NOMO-1 (cell line): ENCODE measurements at regions not wholly inside any gene's neighbourhood (a gene's known extent, or its start where the extent isn't known, plus 50 kb on each side); places are given as distances from the start of the nearest gene placed in this dataset.
"Not testable (repeated sequence)": the region's sequence is repeated elsewhere in the genome, so short reads cannot be mapped to it uniquely, and the experiment has no call there.

Source experiments
- DNase-seq, 2 experiments: peaks; one replicate each; lab custom pipeline; 2025; ENCODE audit not compliant: unreplicated experiment in 2 of 2; lab: John Stamatoyannopoulos, UW

GRCh38 chr7:68038621-68039314 lies 1042.1 kb downstream of the TYW1 start:
- no peak for DNase-seq

GRCh38 chr7:68041554-68041953 lies 1044.9 kb downstream of the TYW1 start:
- no peak for DNase-seq

- DNase-seq: no peak
These were observed 1046.9 kb downstream of the TYW1 start for GRCh38 chr7:68043546-68043945.

- DNase-seq: no peak
These were observed 1054.0 kb downstream of the TYW1 start for GRCh38 chr7:68050627-68051026.

GRCh38 chr7:68058014-68058413 lies 1061.4 kb downstream of the TYW1 start:
- DNase-seq: no peak

- no peak for DNase-seq
These were observed 1066.5 kb downstream of the TYW1 start for GRCh38 chr7:68063171-68063570.

- no peak for DNase-seq
These were observed 1068.9 kb downstream of the TYW1 start for GRCh38 chr7:68065581-68065980.

GRCh38 chr7:68067845-68068244 lies 1071.2 kb downstream of the TYW1 start:
- DNase-seq: no peak

GRCh38 chr7:68070992-68071391 lies 1074.4 kb downstream of the TYW1 start:
- DNase-seq: no peak

GRCh38 chr7:68073701-68074100 lies 1077.1 kb downstream of the TYW1 start:
- DNase-seq: no peak

- DNase-seq: no peak
These were observed 1077.6 kb downstream of the TYW1 start for GRCh38 chr7:68074242-68074641.

GRCh38 chr7:68078157-68078710 lies 1081.6 kb downstream of the TYW1 start:
- DNase-seq: no peak

- not testable (repeated sequence) for DNase-seq
These were observed 1085.7 kb downstream of the TYW1 start for GRCh38 chr7:68082066-68082960.

GRCh38 chr7:68082961-68083657 lies 1086.5 kb downstream of the TYW1 start:
- DNase-seq: not testable (repeated sequence)

GRCh38 chr7:68087401-68087800 lies 1090.8 kb downstream of the TYW1 start:
- DNase-seq: no peak

GRCh38 chr7:68088879-68089278 lies 1092.2 kb downstream of the TYW1 start:
- no peak for DNase-seq

GRCh38 chr7:68090256-68090655 lies 1093.6 kb downstream of the TYW1 start:
- not testable (repeated sequence) for DNase-seq

GRCh38 chr7:68103319-68103718 lies 1106.7 kb downstream of the TYW1 start:
- DNase-seq: no peak

GRCh38 chr7:68107261-68107660 lies 1110.6 kb downstream of the TYW1 start:
- DNase-seq: no peak

- DNase-seq: peak; percentile 4
These were observed 1111.3 kb downstream of the TYW1 start for GRCh38 chr7:68107968-68108367.

GRCh38 chr7:68109299-68109698 lies 1112.7 kb downstream of the TYW1 start:
- no peak for DNase-seq
